H1 (cell line): ENCODE measurements at regions not wholly inside any gene's neighbourhood (a gene's known extent, or its start where the extent isn't known, plus 50 kb on each side); places are given as distances from the start of the nearest gene placed in this dataset.
A peak's percentile ranks its signal among the peaks of the same experiment; 100 is the strongest.

Experiments used
- CTCF ChIA-PET: fragments of 300-600 bp; sonication (Branson Sonifier 250); formaldehyde crosslinking; loops from one replicate; lab custom pipeline; 2021; ENCODE audit not compliant: partially characterized antibody; lab: Charles Lee
- POLR2A ChIA-PET: fragments of 300-600 bp; sonication (Branson Sonifier 250); formaldehyde crosslinking; loops from one replicate; lab custom pipeline; 2021; ENCODE audit warnings: inconsistent platforms; ENCODE audit not compliant: partially characterized antibody; lab: Charles Lee
- DNase-seq, 2 experiments: peaks; one replicate each; pipeline versions ENCODE4 v3.0.0 to v3.0.0-alpha.2; 2010 to 2022; ENCODE audit warnings: low spot score in 2 of 2, low read depth in 1 of 2, mixed read lengths in 1 of 2
- FAIRE-seq: peaks from 2 replicates; lab custom pipeline; 2011; peaks lifted over from hg19 to GRCh38; lab: Jason Lieb, UNC
- H2AFZ ChIP-seq: 2 replicates; pipeline ENCODE4 v1.8.1; 2012; ENCODE audit warnings: low read length, inconsistent platforms
- H2AK5ac ChIP-seq: 2 replicates; pipeline ENCODE4 v1.6.1; 2013; ENCODE audit warnings: low read depth, low read length
- H2BK120ac ChIP-seq: replicated peaks from 2 replicates; pipeline ENCODE3; 2013; ENCODE audit warnings: low read depth, low read length, inconsistent platforms
- H2BK12ac ChIP-seq: 2 replicates; pipeline ENCODE4 v1.6.1; 2013; ENCODE audit warnings: low read depth, low read length
- H2BK15ac ChIP-seq: 2 replicates; pipeline ENCODE4 v1.6.1; 2013; ENCODE audit warnings: low read length
- H2BK20ac ChIP-seq: 2 replicates; pipeline ENCODE4 v1.6.1; 2013; ENCODE audit warnings: low read length
- H2BK5ac ChIP-seq: 2 replicates; pipeline ENCODE4 v1.6.1; 2013; ENCODE audit warnings: low read depth, low read length
- H3K14ac ChIP-seq: 2 replicates; pipeline ENCODE4 v1.6.1; 2013; ENCODE audit warnings: inconsistent platforms; ENCODE audit not compliant: insufficient read length
- H3K18ac ChIP-seq: 2 replicates; pipeline ENCODE4 v1.6.1; 2013; ENCODE audit warnings: low read length; ENCODE audit errors: extremely low read depth
- H3K23ac ChIP-seq: 2 replicates; pipeline ENCODE4 v1.6.1; 2013; ENCODE audit warnings: inconsistent platforms; ENCODE audit not compliant: insufficient read length
- H3K23me2 ChIP-seq: 2 replicates; pipeline ENCODE4 v1.6.1; 2013; ENCODE audit warnings: low read depth, low read length
- H3K27ac ChIP-seq: 2 replicates; pipeline ENCODE4 v1.6.1; 2011; ENCODE audit warnings: low read depth, low read length, inconsistent platforms
- H3K27me3 ChIP-seq, 4 experiments: replicated peaks in 1 of 4; 1 replicate in 1 of 4; 2 replicates in 3 of 4; pipeline versions ENCODE4 v1.6.1 to v1.8.1; 2011 to 2013; ENCODE audit warnings: low read length in 3 of 4, mild to moderate bottlenecking in 3 of 4, inconsistent platforms in 2 of 4, mixed read lengths in 2 of 4, moderate library complexity in 1 of 4; ENCODE audit not compliant: control insufficient read depth in 3 of 4, insufficient read depth in 3 of 4; ENCODE audit errors: extremely low read depth in 1 of 4
- H3K36me3 ChIP-seq, 4 experiments: 2 replicates each; pipeline versions ENCODE4 v1.6.1 to v1.8.1; 2011 to 2013; ENCODE audit warnings: mild to moderate bottlenecking in 4 of 4, low read length in 3 of 4, moderate library complexity in 2 of 4, control low read depth in 1 of 4, inconsistent platforms in 1 of 4; ENCODE audit not compliant: insufficient read depth in 4 of 4, control insufficient read depth in 2 of 4
- H3K4ac ChIP-seq: replicated peaks from 2 replicates; pipeline ENCODE3; 2013; ENCODE audit warnings: low read length, low read depth, mixed read lengths, inconsistent platforms; ENCODE audit not compliant: insufficient read length
- H3K4me1 ChIP-seq, 4 experiments: replicated peaks in 1 of 4; 1 replicate in 1 of 4; 2 replicates in 3 of 4; pipeline versions ENCODE4 v1.6.1 to v1.8.1; 2011 to 2013; ENCODE audit warnings: low read length in 3 of 4, inconsistent platforms in 2 of 4, mixed read lengths in 1 of 4; ENCODE audit not compliant: insufficient read depth in 4 of 4, control insufficient read depth in 3 of 4
- H3K4me2 ChIP-seq, 2 experiments: 2 replicates each; pipeline versions ENCODE4 v1.6.1 to v1.8.1; 2011 to 2013; ENCODE audit warnings: low read depth in 2 of 2, low read length in 2 of 2, control low read depth in 1 of 2, inconsistent platforms in 1 of 2, mild to moderate bottlenecking in 1 of 2; ENCODE audit not compliant: insufficient read depth in 1 of 2
- H3K4me3 ChIP-seq, 4 experiments: fragments of 200-600, 300-600 bp in 1 of 4; sonication (generic), shearing (Covaris generic), sonication (Bioruptor Twin) in 1 of 4; 2 replicates each; pipeline versions ENCODE4 v1.5.1 to v1.8.1; 2011 to 2016; ENCODE audit warnings: low read length in 4 of 4, low read depth in 3 of 4, control low read depth in 2 of 4, inconsistent platforms in 2 of 4, mild to moderate bottlenecking in 2 of 4, mixed read lengths in 1 of 4, moderate library complexity in 1 of 4; ENCODE audit not compliant: insufficient read depth in 2 of 4; ENCODE audit errors: extremely low read depth in 1 of 4
- H3K56ac ChIP-seq: replicated peaks from 2 replicates; pipeline ENCODE3; 2013; ENCODE audit warnings: low read depth, mild to moderate bottlenecking, mixed read lengths, low read length, inconsistent platforms; ENCODE audit not compliant: insufficient read length
- H3K79me1 ChIP-seq: 2 replicates; pipeline ENCODE4 v1.6.1; 2013; ENCODE audit warnings: low read depth, low read length, control low read depth
- H3K79me2 ChIP-seq, 2 experiments: 2 replicates each; pipeline versions ENCODE4 v1.6.1 to v1.8.1; 2012 to 2013; ENCODE audit warnings: low read length in 2 of 2, mild to moderate bottlenecking in 2 of 2, inconsistent platforms in 1 of 2; ENCODE audit not compliant: insufficient read depth in 2 of 2, control insufficient read depth in 1 of 2
- H3K9ac ChIP-seq, 4 experiments: replicated peaks in 1 of 4; 1 replicate in 1 of 4; 2 replicates in 3 of 4; pipeline versions ENCODE4 v1.6.1 to v1.8.1; 2011 to 2013; ENCODE audit warnings: low read depth in 3 of 4, low read length in 3 of 4, control low read depth in 2 of 4, mild to moderate bottlenecking in 2 of 4, moderate library complexity in 2 of 4, inconsistent platforms in 1 of 4; ENCODE audit errors: extremely low read depth in 1 of 4
- H3K9me3 ChIP-seq, 2 experiments: 2 replicates each; pipeline versions ENCODE4 v1.6.1 to v1.8.1; 2012 to 2013; ENCODE audit warnings: mild to moderate bottlenecking in 2 of 2, moderate library complexity in 2 of 2, control low read depth in 1 of 2, inconsistent platforms in 1 of 2, low read depth in 1 of 2, low read length in 1 of 2, mixed read lengths in 1 of 2; ENCODE audit not compliant: insufficient read depth in 2 of 2
- H4K20me1 ChIP-seq, 2 experiments: replicated peaks in 1 of 2; 2 replicates each; pipeline versions ENCODE3 to v1.8.1; 2011 to 2013; ENCODE audit warnings: inconsistent platforms in 2 of 2, low read length in 2 of 2, mild to moderate bottlenecking in 1 of 2; ENCODE audit not compliant: insufficient read depth in 2 of 2, control insufficient read depth in 1 of 2
- H4K5ac ChIP-seq: 2 replicates; pipeline ENCODE4 v1.6.1; 2013; ENCODE audit warnings: low read length, low read depth, mixed read lengths, inconsistent platforms; ENCODE audit not compliant: insufficient read length
- H4K8ac ChIP-seq: 2 replicates; pipeline ENCODE4 v1.8.0; 2013; ENCODE audit warnings: mild to moderate bottlenecking, moderate library complexity, low read length, inconsistent platforms; ENCODE audit not compliant: insufficient read depth; ENCODE audit errors: extremely low read depth
- H4K91ac ChIP-seq: replicated peaks from 2 replicates; pipeline ENCODE3; 2013; ENCODE audit warnings: low read length, mixed read lengths, inconsistent platforms; ENCODE audit not compliant: insufficient read length
- CBX5 ChIP-seq: fragments of 300-800, 300-1000 bp; sonication (generic); IDR thresholded peaks from 2 replicates; pipeline ENCODE4 v1.7.1; 2016; ENCODE audit warnings: antibody characterized with exemption, low read length, low read depth
- CREB1 ChIP-seq: IDR thresholded peaks from 2 replicates; pipeline ENCODE4 v1.6.1; 2012; ENCODE audit warnings: inconsistent platforms
- CTBP2 ChIP-seq: IDR thresholded peaks from 2 replicates; pipeline ENCODE4 v1.7.0; 2011; ENCODE audit warnings: borderline replicate concordance, mild to moderate bottlenecking, moderate library complexity, mixed read lengths, low read length; ENCODE audit not compliant: insufficient read depth, insufficient read length
- FOSL1 ChIP-seq: IDR thresholded peaks from 2 replicates; pipeline ENCODE4 v1.6.1; 2011; ENCODE audit warnings: mild to moderate bottlenecking, low read depth, low read length, moderate library complexity; ENCODE audit not compliant: insufficient read depth
- JUND ChIP-seq: IDR thresholded peaks from 2 replicates; pipeline ENCODE4 v1.6.1; 2011; ENCODE audit warnings: mild to moderate bottlenecking, improper control_type of control experiment, low read length
- KDM1A ChIP-seq: fragments of 200-600, 300-600 bp; sonication (generic); IDR thresholded peaks from 2 replicates; pipeline ENCODE4 v1.7.1; 2016; ENCODE audit warnings: mild to moderate bottlenecking, low read length, borderline replicate concordance
- KDM5A ChIP-seq: fragments of 200-600 bp; IDR thresholded peaks from 2 replicates; pipeline ENCODE4 v1.7.1; 2012; ENCODE audit warnings: mild to moderate bottlenecking, low read length, inconsistent platforms, mixed read lengths
- RAD21 ChIP-seq, 2 experiments: IDR thresholded peaks in 1 of 2; conservative IDR thresholded peaks in 1 of 2; 2 replicates each; pipeline ENCODE4 v1.6.1; 2011; ENCODE audit warnings: low read depth in 2 of 2, low read length in 2 of 2, improper control_type of control experiment in 1 of 2, inconsistent platforms in 1 of 2, mild to moderate bottlenecking in 1 of 2, moderate library complexity in 1 of 2
- RFX5 ChIP-seq: IDR thresholded peaks from 2 replicates; pipeline ENCODE4 v1.6.1; 2011; ENCODE audit warnings: low read depth, low read length, improper control_type of control experiment, borderline replicate concordance
- RNF2 ChIP-seq: fragments of 200-900, 300-1000 bp; sonication (generic); IDR thresholded peaks from 2 replicates; pipeline ENCODE4 v1.7.1; 2016; ENCODE audit warnings: borderline replicate concordance, low read depth, mild to moderate bottlenecking, antibody characterized with exemption, low read length; ENCODE audit not compliant: poor library complexity, severe bottlenecking; ENCODE audit errors: missing control alignments
- SIRT6 ChIP-seq: IDR thresholded peaks from one replicate; pipeline ENCODE4 v1.7.1; 2012; ENCODE audit warnings: low read length, inconsistent platforms
- TAF1 ChIP-seq: IDR thresholded peaks from 2 replicates; pipeline ENCODE4 v1.6.1; 2011; ENCODE audit warnings: mild to moderate bottlenecking, low read depth, low read length
- whole genome bisulfite sequencing, 2 experiments: shearing (Covaris generic) in 1 of 2; methylation state at CpG; one replicate each; pipeline versions ENCODE4 v1.1.6 to v1.1.7; 2013 to 2015; ENCODE audit warnings: low lambda C conversion rate in 2 of 2, mixed read lengths in 2 of 2, inconsistent platforms in 1 of 2, low coverage in 1 of 2, missing lambda C conversion rate in 1 of 2; ENCODE audit not compliant: insufficient replicate concordance in 2 of 2, insufficient coverage in 1 of 2, insufficient read length in 1 of 2; ENCODE audit errors: extremely low coverage in 1 of 2, missing lambda C conversion rate in 1 of 2; 5-methylcytosine and 5-hydroxymethylcytosine counted together

- Histone ChIP-seq H2BK15ac (no peak overlapping the region), H3K27ac (no peak overlapping the region), H3K79me1 (no peaks in the 10 kb centered on the region), H2BK120ac (no peak overlapping the region), H4K8ac (no peak overlapping the region; the same call in 1 of the 2 replicates), H3K4me3 (no peak overlapping the region), H4K91ac (no peak overlapping the region), H2BK5ac (no peak overlapping the region), H3K56ac (no peak overlapping the region), H3K27me3 (0 out of 7 replicates have a peak, but pooled peaks cover 0 to 3% (median 0%) of the 10 kb centered on the region in 4 experiments), H3K23me2 (no peaks in the 10 kb centered on the region), H3K9ac (no peak overlapping the region), H3K4me1 (0 out of 7 replicates have a peak, but pooled peaks cover 0 to 2% (median 0%) of the 10 kb centered on the region in 4 experiments), H3K4me2 (no peak overlapping the region), H3K14ac (no peak overlapping the region), H2AK5ac (no peak overlapping the region), H2BK12ac (no peak overlapping the region), H3K36me3 (no peaks in the 10 kb centered on the region), H4K20me1 (no peaks in the 10 kb centered on the region), H4K5ac (no peak overlapping the region), H3K79me2 (no peaks in the 10 kb centered on the region), H3K9me3 (no peaks in the 10 kb centered on the region), H3K4ac (no peak overlapping the region), H3K18ac (no peak overlapping the region), H2BK20ac (no peak overlapping the region), H2AFZ (no peak overlapping the region), H3K23ac (no peak overlapping the region)
- FAIRE-seq (no peak), DNase-seq (peak in 1 of 2 experiments; percentile 26)
- ChIA-PET POLR2A (no interaction called here), CTCF (interaction anchor here (0.8 to 1.3 kb wide), 5 partner anchors 10 to 71 kb away, joined by 3 to 4 read pairs (median 3); no protein-coding TSS in a partner anchor)
- WGBS, 2 experiments, result 96% methylated on average over 23 of the region's 23 CpGs; no CpG with 5 or more reads in 1 of the 2 experiments
- TF ChIP-seq CREB1 (no peak), SIRT6 (no peak), RAD21 (IDR thresholded peaks at IDR 0.05 in 1 of 2, conservative IDR thresholded peaks at IDR 0.05 in 1 of 2; ENCODE audit: low read depth in 2 of 2, low read length in 2 of 2) (no peak), KDM5A (no peak), RFX5 (no peak), FOSL1 (no peak), CBX5 (no peak), JUND (no peak), KDM1A (no peak), TAF1 (no peak), CTBP2 (no peak), RNF2 (no peak)
These were observed 74.7 kb downstream of the PSMG1 start for GRCh38 chr21:39108291-39109162.
